ENCODE measurements at regions not wholly inside any gene's neighbourhood (a gene's known extent, or its start where the extent isn't known, plus 50 kb on each side); places are given as distances from the start of the nearest gene placed in this dataset.

GRCh38 chr3:106004137-106004681, 135.4 kb upstream of the CBLB start:
- TF ChIP-seq CTCF (IDR thresholded peaks at IDR 0.05; ENCODE audit: low read depth, low read length) (no peak), EZH2phosphoT487 (IDR thresholded peaks at IDR 0.05; ENCODE audit: low read depth) (no peak)
